NCI-H1436 (cell line): ENCODE measurements at regions not wholly inside any gene's neighbourhood (a gene's known extent, or its start where the extent isn't known, plus 50 kb on each side); places are given as distances from the start of the nearest gene placed in this dataset.
"Not testable (repeated sequence)": the region's sequence is repeated elsewhere in the genome, so short reads cannot be mapped to it uniquely, and the experiment has no call there.

Source experiments
- DNase-seq: peaks from one replicate; lab custom pipeline; 2025; lab: John Stamatoyannopoulos, UW

DNA sequence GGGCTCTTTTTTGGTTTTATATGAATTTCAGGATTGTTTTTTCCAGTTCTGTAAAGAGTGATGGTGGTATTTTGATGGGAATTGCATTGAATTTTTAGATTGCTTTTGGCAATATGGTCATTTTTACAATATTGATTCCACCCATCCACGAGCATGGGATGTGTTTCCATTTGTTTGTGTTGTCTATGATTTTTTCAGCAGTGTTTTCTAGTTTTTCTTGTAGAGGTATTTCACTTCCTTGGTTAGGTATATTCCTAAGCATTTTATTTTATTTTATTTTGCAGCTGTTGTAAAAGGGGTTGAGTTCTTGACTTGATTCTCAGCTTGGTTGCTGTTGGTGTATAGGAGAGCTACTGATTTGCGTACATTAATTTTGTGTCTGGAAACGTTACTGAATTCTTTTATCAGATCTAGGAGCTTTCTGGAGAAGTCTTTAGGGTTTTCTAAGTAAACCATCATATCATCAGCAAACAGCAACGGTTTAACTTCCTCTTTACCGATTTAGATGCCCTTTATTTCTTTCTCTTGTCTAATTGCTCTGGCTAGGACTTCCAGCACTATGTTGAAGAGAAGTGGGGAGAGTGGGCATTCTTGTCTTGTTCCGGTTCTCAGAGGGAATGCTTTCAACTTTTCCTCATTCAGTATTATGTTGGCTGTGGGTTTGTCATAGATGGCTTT, 69.4 kb upstream of the GNG12 start:
- not testable (repeated sequence) for DNase-seq

DNA sequence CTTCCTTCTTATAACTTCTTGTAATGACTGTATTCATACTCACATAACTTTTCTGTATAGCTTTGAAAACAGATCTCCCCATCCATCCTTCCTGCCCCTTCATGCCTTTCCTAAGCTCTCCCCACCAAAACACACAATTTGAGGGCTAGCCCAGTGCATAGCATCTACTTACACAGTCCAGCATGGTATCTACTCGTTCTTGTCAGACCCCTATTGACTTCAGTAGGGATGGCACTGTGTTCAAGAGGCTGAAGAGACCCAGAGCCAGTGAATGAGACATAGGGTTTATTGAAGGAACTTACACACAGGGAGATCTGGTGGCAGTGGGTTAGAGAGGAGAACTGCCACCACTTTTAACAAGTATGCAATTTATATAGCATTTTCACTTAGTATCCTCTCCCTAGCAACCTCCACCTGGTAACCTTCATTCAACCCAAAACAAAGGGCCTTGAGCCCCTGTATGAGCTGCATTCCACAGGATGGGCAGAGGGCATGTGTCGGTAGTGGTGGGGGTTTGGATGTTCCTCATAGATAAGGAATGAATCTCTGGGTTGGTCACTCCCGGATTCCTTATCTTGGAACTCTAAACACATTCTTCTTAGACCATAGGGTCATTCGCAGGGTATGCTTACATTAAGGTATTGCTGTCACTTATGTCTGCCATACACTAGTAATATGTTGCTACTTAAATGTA, 64.9 kb upstream of the GNG12 start:
- no peak for DNase-seq

DNA sequence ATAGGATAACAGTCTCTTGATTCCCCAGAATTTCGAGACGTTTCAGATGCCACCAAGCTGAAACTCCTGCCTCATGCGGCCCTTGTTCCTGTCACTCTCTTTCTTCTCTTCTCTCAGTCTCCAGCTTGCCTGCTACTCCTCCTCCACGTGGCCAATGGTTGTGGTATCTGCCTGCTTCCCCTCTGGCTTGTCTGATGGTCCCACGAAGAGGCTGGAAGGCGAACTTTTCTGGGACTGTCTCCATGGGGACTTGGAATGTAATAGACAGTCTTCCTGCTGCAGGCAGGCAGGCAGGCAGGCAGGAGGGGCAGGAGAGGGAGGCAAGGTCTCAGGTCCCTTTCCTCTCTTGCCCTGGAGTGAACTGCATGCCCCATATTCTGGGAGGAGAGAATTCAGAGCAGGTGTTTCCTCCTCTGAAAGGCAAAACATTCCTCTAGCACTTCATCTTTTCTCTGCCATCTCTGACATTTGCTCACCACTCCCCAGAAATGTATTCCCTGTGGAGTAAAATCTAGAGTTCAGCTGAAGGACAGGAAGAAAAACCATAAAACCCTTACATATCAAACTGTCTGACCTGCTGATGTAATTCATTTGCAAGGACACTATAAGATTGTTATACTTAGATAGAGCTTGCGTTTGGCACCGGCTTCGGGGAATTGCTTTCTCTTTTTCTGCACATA, 64.1 kb upstream of the GNG12 start:
- DNase-seq: no peak

DNA sequence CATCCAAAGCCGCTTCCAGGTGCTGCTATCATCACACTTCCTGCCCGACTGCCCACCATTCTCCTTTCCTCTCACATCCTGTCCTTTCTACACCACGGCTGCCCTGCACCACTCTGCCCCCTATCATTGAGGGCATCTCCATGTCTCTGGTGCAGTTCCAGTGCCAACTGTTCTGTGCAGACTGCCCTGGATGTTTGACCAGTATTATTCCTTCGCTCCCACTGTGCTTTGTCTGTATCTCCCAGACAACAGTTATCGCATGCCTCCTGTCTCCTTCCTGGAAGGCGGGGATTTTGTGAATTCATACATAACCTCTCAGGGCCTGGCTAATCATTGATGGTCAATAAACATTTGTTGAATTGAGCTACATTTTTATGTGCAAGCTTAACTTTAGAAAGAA, 63.6 kb upstream of the GNG12 start:
- DNase-seq: no peak

DNA sequence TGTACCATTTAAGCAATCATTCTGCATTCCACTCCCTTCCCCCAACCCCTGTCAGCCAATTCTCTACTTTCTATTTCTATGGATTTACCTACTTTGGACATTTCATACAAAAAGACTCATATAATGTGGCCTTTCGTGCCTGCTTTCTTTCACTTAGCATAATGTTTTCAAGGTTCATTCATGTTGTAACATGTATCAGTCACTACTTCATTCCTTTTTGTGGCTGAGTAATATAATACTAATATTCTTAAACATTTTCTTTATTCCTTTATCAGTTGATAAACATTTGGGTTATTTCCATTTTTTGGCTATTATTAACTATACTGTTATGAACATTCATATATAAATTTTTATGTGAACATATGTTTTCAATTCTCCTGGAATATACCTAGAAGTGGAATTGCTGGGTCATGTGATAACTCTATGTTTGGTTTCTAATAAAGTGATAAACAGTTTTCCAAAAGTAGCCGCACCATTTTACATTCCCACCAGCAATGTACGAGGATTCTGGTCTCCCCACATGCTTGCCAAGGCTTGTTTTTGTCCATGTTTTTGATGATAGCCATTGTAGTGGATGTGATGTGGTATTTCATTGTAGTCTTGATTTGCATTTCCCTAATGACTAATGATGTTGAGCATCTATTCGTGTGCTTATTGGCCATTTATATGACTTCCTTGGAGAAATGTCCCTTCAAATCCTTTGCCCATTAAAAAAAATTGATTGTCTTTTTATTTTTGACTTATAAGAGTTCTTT, 61.9 kb upstream of the GNG12 start:
- no peak for DNase-seq

DNA sequence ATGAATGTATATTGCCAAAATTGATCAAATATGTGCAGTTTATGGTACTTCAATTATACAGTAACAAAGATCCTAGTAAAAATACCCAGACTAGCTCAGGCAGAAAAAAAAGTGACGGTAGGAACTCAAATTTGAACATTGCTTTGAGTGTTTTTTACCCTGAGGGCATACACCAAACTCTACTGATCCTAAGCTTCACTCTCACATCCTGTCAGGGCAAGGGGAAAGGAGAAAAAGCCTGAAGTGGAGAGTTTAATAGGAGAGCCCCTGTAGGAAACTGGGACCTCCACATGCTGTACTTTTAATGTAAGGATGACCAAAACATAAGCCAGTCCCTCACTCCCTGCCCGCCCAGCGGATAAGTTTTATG, 59.8 kb upstream of the GNG12 start:
- DNase-seq: no peak

DNA sequence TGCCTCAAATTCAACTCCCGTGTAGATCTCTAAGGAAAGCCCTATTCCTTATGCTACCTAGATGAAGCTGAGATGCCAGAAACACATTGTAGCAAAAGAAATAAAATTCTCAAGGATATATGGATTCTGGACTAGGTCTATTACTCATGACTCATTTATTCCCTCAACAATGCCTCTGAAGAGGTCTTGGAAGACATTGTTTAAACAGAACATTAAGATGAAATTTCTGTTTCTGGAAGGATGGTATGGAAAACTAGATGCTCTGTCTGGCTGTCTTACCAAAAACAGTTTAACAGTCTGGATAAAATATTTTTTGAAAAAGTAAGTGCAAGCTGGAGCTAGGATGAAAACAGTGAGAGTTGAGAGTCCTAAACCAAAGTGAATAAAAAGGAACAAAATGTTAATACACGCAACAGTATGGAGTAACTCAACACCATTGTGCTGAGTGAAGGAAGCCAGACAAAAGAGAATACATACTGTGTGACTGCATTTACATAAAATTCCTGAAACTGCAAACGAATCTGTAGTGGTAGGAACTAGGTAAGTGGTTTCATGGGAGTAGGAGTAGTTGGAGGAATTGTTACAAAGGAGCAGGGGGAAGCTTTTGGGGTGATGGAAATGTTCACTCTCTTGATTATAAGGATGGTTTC, 59.3 kb upstream of the GNG12 start:
- DNase-seq: no peak

DNA sequence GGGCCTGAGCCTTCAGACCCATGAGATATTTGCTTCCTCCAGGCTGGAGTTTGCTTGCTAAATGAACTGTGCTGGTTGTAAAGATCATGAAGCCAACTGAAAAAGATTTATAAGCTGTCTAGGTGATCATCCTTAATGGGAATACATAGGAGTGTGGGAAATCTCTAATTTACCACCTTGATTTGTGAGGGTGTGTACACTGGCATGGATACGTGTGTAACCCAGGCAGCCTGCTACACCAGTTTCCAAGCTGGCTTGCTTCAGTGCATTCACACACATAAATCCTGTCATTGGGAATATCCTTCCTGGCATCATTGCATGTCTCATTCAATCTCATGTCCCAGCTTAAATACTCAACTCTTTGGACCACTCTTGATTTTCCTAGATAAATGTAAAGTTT, 57.6 kb upstream of the GNG12 start:
- DNase-seq: no peak

DNA sequence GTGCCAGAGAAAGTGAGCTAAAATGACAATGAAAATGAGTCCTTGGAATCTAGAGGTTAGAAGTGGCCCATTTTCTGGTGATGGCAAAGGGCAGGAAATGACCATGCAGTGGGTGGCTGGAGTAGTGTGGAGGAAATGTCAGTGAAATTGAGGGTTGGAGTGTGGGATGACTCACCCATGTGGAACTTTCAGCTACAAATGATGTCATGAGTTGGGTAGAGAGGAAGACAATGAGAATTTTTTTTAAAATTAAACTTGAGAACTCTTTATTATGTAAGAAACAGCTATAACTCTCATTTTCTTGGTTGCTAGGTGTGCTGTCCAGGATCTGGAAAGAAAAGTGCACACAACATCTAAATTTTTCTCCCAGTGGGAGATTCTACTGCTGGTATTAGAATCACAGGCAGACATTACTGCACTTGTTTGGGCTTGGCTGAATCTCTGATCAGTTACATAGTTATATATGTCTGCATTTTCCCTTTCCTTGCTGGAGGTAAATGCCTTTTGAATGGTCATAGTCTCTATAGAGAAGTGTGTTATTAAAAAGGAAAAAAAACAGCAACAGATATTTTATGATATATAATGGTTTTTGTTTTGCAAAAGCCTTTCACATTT, 56.8 kb upstream of the GNG12 start:
- no peak for DNase-seq

DNA sequence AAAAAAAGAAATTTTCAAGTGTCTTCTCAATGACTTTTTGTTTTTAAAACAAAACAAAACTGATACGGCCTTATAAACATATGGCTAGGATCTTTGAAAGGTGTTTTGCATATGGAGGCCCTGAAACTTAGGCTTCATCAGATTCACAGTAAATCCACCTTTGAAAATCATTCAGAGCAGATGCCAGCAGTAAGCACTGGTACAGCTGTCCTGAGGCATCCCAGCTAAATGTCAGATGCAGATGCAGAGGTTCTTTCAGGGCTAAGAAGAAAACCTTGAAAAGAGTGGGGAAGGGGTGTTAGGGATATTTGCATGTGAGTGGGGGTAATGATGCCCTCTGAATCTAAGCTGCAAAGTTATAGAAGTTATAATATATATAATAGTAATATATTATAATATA, 56.2 kb upstream of the GNG12 start:
- no peak for DNase-seq

DNA sequence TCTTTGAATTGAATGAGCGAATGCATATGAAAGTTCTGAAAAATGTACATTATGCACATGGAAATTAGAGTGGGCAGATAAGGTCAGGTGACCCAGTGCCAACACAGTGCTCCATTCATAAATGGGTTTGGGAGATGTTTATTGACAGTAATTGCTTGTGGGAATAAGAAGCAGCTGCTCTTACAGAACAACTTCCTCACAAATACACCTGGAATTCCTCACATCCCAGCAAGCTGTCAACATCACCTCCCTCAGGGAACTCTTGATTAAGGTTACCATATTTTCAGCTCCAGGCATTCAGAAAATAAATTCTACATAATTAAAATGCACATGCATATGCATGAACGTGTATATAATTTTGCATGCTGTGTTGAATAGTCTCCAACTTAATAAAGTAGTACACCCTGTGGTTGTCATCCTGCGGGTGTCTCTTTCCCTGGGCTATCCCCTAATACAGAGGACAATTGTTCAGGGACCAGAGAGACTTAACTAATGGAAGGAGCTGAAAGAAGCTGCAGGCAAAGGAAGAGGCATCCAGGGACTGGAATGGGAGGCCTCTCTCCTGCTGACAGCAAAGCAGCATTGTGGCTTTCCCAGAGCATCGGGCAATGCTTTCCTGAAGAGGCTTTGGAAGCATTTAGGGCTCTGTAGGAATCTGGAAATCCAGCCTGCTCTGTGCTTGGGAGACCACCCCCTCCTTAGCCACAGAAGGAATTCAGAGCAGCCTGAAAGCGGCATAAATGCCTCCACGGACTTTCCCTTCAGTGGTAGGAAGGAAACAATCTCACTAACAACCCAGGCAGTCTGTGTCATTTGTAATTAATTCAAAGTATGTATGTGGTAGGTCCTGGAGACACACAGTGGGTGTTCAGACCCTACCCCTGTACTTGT, 55.2 kb upstream of the GNG12 start:
- no peak for DNase-seq

DNA sequence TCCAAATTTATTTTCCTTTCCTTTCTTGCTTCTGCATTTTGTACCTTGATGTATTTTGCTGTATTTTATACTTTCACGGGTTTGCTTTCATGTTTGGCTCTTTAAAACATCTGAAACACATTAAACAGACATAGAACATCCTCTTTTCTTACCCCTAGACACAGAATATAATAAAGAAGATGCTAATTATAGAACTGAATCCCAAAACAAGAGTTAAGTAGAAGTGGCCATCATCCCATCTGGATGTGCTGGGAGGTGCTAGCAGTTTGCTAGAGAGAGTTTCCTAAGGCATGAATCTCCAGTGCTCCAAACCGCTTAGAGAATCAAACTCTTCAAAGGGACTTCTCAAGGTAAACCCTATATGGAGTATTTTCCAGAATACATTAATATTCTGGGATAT, 53.9 kb upstream of the GNG12 start:
- DNase-seq: no peak

DNA sequence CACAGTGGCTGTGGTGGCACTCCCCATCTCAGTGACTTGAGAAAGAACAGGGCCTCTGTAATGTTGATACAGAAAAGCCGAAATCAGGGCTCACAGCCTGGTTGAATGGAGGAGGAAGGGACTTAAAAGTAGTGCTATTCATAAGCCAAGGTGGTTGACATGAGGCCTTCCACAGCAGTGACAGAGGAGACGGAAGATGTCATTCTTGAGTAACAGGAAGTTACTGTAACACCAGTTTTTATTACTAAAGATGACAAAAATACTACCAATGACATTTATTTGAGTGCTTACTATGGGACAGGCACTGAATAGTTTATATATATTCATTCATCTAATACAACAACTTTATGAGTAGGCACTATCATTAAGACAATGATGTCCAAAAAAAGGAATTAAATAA, 52.8 kb upstream of the GNG12 start:
- no peak for DNase-seq

DNA sequence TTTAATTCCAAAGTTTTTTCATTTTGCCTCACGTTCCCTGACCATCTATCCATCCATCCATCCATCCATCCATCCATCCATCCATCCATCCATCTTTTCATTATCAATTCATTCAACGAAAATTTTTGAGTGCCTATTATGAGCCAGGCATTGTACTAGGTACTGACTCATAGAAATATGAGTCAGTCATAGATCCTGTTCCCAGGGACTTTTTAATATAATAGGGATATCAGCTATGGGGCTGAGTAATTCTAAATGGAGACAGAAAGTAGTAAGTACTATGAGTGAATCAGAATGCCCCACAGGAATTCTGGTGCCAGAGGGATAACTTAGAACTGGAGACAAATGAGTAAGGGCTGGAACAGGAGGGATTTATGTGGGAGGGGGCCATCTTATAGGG, 49.8 kb upstream of the GNG12 start:
- DNase-seq: no peak
